ENCODE measurements at regions not wholly inside any gene's neighbourhood (a gene's known extent, or its start where the extent isn't known, plus 50 kb on each side); places are given as distances from the start of the nearest gene placed in this dataset.
"Not testable (repeated sequence)": the region's sequence is repeated elsewhere in the genome, so short reads cannot be mapped to it uniquely, and the experiment has no call there.

DNA sequence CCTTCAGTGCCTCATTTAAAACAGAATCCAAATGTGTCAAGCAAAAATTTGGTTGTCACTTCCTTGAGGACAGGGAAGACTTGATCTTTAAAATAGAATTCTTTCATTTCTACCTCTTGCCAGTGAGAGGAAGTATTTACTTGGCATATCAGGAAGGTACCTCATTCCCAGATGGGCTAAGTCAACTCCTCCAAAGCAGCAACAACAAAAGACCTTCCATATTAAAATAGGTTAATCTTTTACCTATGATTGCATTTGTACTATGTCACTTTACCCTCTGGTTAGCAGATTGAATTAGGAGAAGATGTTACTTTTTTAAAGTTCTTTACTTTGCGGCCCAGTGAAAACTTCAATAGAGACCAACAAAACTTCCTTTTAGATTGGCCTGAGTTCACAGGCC lies 462.1 kb upstream of the ADAMTS9 start:
- no peak overlapping the region for H3K27ac ChIP-seq (ENCODE audit: low read depth in 1 of 2, low read length in 2 of 2)
- no peak overlapping the region for H3K4me3 ChIP-seq (ENCODE audit: low read length in 2 of 2)
- no peaks in the 10 kb centered on the region for H3K27me3 ChIP-seq (ENCODE audit: control insufficient read depth in 1 of 2, insufficient read depth in 2 of 2, low read length in 1 of 2)
- DNase-seq (no peak), ATAC-seq (ENCODE audit: low FRiP score) (no peak)
- intact Hi-C loops (cut with DNase I), result no loop called here
- no peaks in the 10 kb centered on the region for H3K4me1 ChIP-seq (ENCODE audit: control insufficient read depth in 1 of 2, insufficient read depth in 2 of 2, low read length in 2 of 2)
- H3K9me3 ChIP-seq (ENCODE audit: control insufficient read depth, low read length), result peaks cover 1% of the 10 kb centered on the region
- H3K36me3 ChIP-seq (ENCODE audit: control insufficient read depth in 1 of 2, insufficient read depth in 2 of 2, low read length in 1 of 2), result no peaks in the 10 kb centered on the region
- 95 to 100% methylated on average over 1 of the region's 1 CpG for WGBS, 2 donors

DNA sequence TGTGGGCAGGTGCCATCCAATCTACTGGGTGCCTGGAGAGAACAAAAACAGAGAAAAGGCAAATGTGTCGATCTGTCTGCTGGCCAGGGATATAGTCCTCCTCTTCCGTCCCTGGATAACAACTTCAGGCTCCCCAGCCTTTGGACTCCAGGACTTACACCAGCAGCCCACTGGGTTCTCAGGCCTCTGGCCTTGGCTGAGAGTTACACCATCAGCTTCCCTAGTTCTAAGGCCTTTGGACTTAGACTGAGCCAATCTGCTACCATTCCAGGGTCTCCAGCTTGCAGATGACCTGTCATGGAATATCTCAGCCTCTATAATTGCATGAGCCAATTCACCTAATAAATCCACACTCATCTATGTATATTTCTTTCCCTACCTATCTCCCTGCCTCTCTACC lies 460.9 kb upstream of the ADAMTS9 start:
- intact Hi-C loops (cut with DNase I), result no loop called here
- Histone ChIP-seq H3K27me3 (ENCODE audit: control insufficient read depth in 1 of 2, insufficient read depth in 2 of 2, low read length in 1 of 2) (no peaks in the 10 kb centered on the region), H3K36me3 (ENCODE audit: control insufficient read depth in 1 of 2, insufficient read depth in 2 of 2, low read length in 1 of 2) (no peaks in the 10 kb centered on the region)

DNA sequence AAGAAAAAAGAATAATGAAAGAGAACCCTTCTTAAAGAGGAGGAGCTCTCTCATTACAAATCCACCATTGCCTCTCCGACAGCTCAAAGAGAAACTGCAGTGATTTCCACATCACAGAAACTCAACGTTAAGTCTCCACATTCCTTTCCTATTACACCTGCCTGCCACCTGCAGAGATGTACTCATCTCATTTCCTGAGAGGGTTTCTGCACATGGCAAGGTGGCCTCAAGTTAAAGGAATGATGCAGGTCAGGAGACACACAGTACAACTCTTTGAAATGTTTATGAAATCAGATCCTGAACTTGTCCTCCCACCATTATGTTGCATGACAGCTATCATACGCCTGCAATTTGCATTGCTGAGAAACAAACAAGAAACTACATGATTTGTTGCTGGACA lies 458.4 kb upstream of the ADAMTS9 start:
- WGBS, 2 donors, result 69 to 73% methylated on average over 3 of the region's 3 CpGs
- Histone ChIP-seq H3K4me3 (ENCODE audit: low read length in 2 of 2) (no peak overlapping the region), H3K27me3 (ENCODE audit: control insufficient read depth in 1 of 2, insufficient read depth in 2 of 2, low read length in 1 of 2) (no peaks in the 10 kb centered on the region), H3K36me3 (ENCODE audit: control insufficient read depth in 1 of 2, insufficient read depth in 2 of 2, low read length in 1 of 2) (no peaks in the 10 kb centered on the region), H3K4me1 (ENCODE audit: control insufficient read depth in 1 of 2, insufficient read depth in 2 of 2, low read length in 2 of 2) (no peaks in the 10 kb centered on the region), H3K27ac (ENCODE audit: low read depth in 1 of 2, low read length in 2 of 2) (no peak overlapping the region), H3K9me3 (ENCODE audit: control insufficient read depth, low read length) (peaks cover 1% of the 10 kb centered on the region)
- intact Hi-C loops (cut with DNase I), result no loop called here
- ATAC-seq (ENCODE audit: low FRiP score) (no peak), DNase-seq (no peak)

More for the DNA sequence above, 460.9 kb upstream of the ADAMTS9 start:
- ATAC-seq (ENCODE audit: low FRiP score) (no peak), DNase-seq (no peak)
- no peak overlapping the region for H3K4me3 ChIP-seq (ENCODE audit: low read length in 2 of 2)
- no peak overlapping the region for H3K27ac ChIP-seq (ENCODE audit: low read depth in 1 of 2, low read length in 2 of 2)
- no peaks in the 10 kb centered on the region for H3K4me1 ChIP-seq (ENCODE audit: control insufficient read depth in 1 of 2, insufficient read depth in 2 of 2, low read length in 2 of 2)
- WGBS, 2 donors, result 68 to 76% methylated on average over 2 of the region's 2 CpGs
- peaks cover 1% of the 10 kb centered on the region for H3K9me3 ChIP-seq (ENCODE audit: control insufficient read depth, low read length)

DNA sequence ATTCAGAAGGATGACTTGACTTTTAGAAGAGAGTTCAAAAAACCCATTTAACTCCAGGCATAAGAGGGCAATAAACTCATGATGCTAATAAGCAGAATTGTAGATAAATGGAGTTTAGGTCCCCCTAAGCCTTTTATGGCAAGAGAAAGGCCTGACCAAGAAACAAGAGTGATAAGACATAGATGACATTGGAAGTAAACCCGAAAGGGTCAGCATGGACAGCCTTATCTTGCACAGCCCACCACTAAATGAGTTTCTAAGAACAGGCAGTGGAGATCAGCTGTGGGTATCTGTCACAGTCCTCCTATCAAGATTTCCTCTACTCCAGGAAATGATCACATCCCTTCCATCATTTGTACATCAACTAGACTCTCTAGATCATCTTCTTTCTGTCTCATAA lies 457.9 kb upstream of the ADAMTS9 start:
- peaks cover 1% of the 10 kb centered on the region for H3K9me3 ChIP-seq (ENCODE audit: control insufficient read depth, low read length)
- intact Hi-C loops (cut with DNase I), result no loop called here
- no peak overlapping the region for H3K27ac ChIP-seq (ENCODE audit: low read depth in 1 of 2, low read length in 2 of 2)
- no peak for DNase-seq
- no peaks in the 10 kb centered on the region for H3K27me3 ChIP-seq (ENCODE audit: control insufficient read depth in 1 of 2, insufficient read depth in 2 of 2, low read length in 1 of 2)
- ATAC-seq (ENCODE audit: low FRiP score), result no peak
- WGBS, 2 donors, result 95 to 97% methylated on average over 1 of the region's 1 CpG
- H3K4me3 ChIP-seq (ENCODE audit: low read length in 2 of 2), result no peak overlapping the region
- H3K4me1 ChIP-seq (ENCODE audit: control insufficient read depth in 1 of 2, insufficient read depth in 2 of 2, low read length in 2 of 2), result no peaks in the 10 kb centered on the region
- H3K36me3 ChIP-seq (ENCODE audit: control insufficient read depth in 1 of 2, insufficient read depth in 2 of 2, low read length in 1 of 2), result no peaks in the 10 kb centered on the region

- Histone ChIP-seq H3K4me3 (ENCODE audit: low read length in 2 of 2) (no peak overlapping the region), H3K27ac (ENCODE audit: low read depth in 1 of 2, low read length in 2 of 2) (no peak overlapping the region), H3K36me3 (ENCODE audit: control insufficient read depth in 1 of 2, insufficient read depth in 2 of 2, low read length in 1 of 2) (no peaks in the 10 kb centered on the region), H3K4me1 (ENCODE audit: control insufficient read depth in 1 of 2, insufficient read depth in 2 of 2, low read length in 2 of 2) (no peaks in the 10 kb centered on the region), H3K27me3 (ENCODE audit: control insufficient read depth in 1 of 2, insufficient read depth in 2 of 2, low read length in 1 of 2) (no peaks in the 10 kb centered on the region), H3K9me3 (ENCODE audit: control insufficient read depth, low read length) (peaks cover 1% of the 10 kb centered on the region)
- intact Hi-C loops (cut with DNase I), result no loop called here
- DNase-seq (no peak), ATAC-seq (ENCODE audit: low FRiP score) (no peak)
Observed at GRCh38 chr3:65144791-65145351, 457.1 kb upstream of the ADAMTS9 start.

GRCh38 chr3:65142456-65142855 lies 454.7 kb upstream of the ADAMTS9 start:
- no peaks in the 10 kb centered on the region for H3K36me3 ChIP-seq (ENCODE audit: control insufficient read depth in 1 of 2, insufficient read depth in 2 of 2, low read length in 1 of 2)
- ATAC-seq (ENCODE audit: low FRiP score) (no peak), DNase-seq (no peak)
- no peaks in the 10 kb centered on the region for H3K4me1 ChIP-seq (ENCODE audit: control insufficient read depth in 1 of 2, insufficient read depth in 2 of 2, low read length in 2 of 2)
- no peak overlapping the region for H3K4me3 ChIP-seq (ENCODE audit: low read length in 2 of 2)
- no peaks in the 10 kb centered on the region for H3K9me3 ChIP-seq (ENCODE audit: control insufficient read depth, low read length)
- no peak overlapping the region for H3K27ac ChIP-seq (ENCODE audit: low read depth in 1 of 2, low read length in 2 of 2)
- no peaks in the 10 kb centered on the region for H3K27me3 ChIP-seq (ENCODE audit: control insufficient read depth in 1 of 2, insufficient read depth in 2 of 2, low read length in 1 of 2)
- intact Hi-C loops (cut with DNase I), result no loop called here

DNA sequence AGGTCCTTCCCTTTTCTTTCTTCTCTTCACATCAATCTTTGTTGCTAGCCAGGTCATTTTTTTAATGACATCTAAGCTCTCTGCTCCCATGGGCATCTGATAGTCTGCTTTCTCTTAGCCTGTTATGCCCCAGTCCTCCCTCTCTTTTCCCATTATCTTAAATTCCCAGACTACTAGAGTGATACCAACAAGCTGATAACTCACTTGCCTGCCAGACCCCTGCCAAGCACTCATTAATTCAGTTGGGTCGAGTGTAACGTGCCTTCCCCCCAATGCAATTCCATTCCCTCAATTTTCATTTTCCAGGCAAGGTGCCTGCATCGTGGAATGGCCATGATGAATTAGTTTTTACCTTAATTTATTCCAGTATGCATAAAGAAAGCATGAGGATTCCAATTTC lies 450.8 kb upstream of the ADAMTS9 start:
- H3K4me1 ChIP-seq (ENCODE audit: control insufficient read depth in 1 of 2, insufficient read depth in 2 of 2, low read length in 2 of 2), result peaks cover 0 to 2% of the 10 kb centered on the region in 2 donors
- H3K27ac ChIP-seq (ENCODE audit: low read depth in 1 of 2, low read length in 2 of 2), result no peak overlapping the region
- no peaks in the 10 kb centered on the region for H3K9me3 ChIP-seq (ENCODE audit: control insufficient read depth, low read length)
- no peak overlapping the region for H3K4me3 ChIP-seq (ENCODE audit: low read length in 2 of 2)
- H3K36me3 ChIP-seq (ENCODE audit: control insufficient read depth in 1 of 2, insufficient read depth in 2 of 2, low read length in 1 of 2), result no peaks in the 10 kb centered on the region
- ATAC-seq (ENCODE audit: low FRiP score) (no peak), DNase-seq (no peak)
- intact Hi-C loops (cut with DNase I), result no loop called here
- WGBS, 2 donors, result 74 to 78% methylated on average over 3 of the region's 3 CpGs
- no peaks in the 10 kb centered on the region for H3K27me3 ChIP-seq (ENCODE audit: control insufficient read depth in 1 of 2, insufficient read depth in 2 of 2, low read length in 1 of 2)

DNA sequence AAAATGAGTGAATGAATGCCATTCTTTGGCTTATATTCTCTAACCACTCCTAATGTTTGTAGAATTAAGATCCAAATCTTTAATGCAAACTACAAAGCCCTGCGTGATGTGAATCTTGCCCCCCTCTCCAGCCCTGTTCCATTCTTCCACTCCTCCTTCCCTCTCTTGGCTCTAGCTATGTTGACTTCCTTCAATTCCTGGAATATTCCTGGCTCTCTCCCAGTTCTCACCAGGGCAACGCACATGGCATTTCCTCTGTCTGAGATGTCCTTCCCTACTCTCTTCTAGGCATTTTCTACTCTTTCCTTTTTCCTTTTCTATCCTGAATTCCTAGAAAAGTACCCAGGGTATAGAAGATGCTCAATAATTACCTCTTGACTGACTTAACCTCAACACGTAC lies 446.0 kb upstream of the ADAMTS9 start:
- peak; percentile 42 for ATAC-seq (ENCODE audit: low FRiP score)
- DNase-seq; H3K36me3 ChIP-seq (ENCODE audit: control insufficient read depth in 1 of 2, insufficient read depth in 2 of 2, low read length in 1 of 2); intact Hi-C loops (cut with DNase I); H3K4me1 ChIP-seq (ENCODE audit: control insufficient read depth in 1 of 2, insufficient read depth in 2 of 2, low read length in 2 of 2); H3K9me3 ChIP-seq (ENCODE audit: control insufficient read depth, low read length); H3K27me3 ChIP-seq (ENCODE audit: control insufficient read depth in 1 of 2, insufficient read depth in 2 of 2, low read length in 1 of 2); H3K27ac ChIP-seq (ENCODE audit: low read depth in 1 of 2, low read length in 2 of 2); H3K4me3 ChIP-seq (ENCODE audit: low read length in 2 of 2): not testable (repeated sequence)
- 2 to 3% methylated on average over 3 of the region's 3 CpGs for WGBS, 2 donors

DNA sequence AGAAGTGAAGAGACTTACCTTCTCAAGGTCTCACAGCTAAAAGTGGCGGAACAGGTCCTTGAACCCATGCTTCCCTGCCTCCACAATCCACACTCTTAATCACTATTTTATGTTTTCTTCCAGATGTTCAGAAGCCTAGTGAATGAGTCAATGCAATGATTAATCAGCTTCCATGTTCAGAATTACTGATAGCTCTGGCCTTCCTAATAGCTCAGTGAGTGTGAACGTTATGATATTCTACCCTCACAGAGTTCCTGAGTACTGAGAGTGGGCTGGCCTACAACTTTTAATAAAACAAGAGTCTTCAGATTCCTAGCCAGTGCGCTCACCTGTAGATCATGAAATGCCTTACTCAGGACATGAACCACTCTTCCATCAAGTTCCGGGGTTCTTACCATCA lies 443.0 kb upstream of the ADAMTS9 start:
- 91 to 95% methylated on average over 4 of the region's 4 CpGs for WGBS, 2 donors
- no peak for ATAC-seq (ENCODE audit: low FRiP score)
- no peaks in the 10 kb centered on the region for H3K27me3 ChIP-seq (ENCODE audit: control insufficient read depth in 1 of 2, insufficient read depth in 2 of 2, low read length in 1 of 2)
- DNase-seq, result no peak
- no peaks in the 10 kb centered on the region for H3K9me3 ChIP-seq (ENCODE audit: control insufficient read depth, low read length)
- intact Hi-C loops (cut with DNase I), result no loop called here
- H3K27ac ChIP-seq (ENCODE audit: low read depth in 1 of 2, low read length in 2 of 2), result no peak overlapping the region
- no peak overlapping the region for H3K4me3 ChIP-seq (ENCODE audit: low read length in 2 of 2)
- peaks cover 2 to 3% of the 10 kb centered on the region in 2 donors for H3K4me1 ChIP-seq (ENCODE audit: control insufficient read depth in 1 of 2, insufficient read depth in 2 of 2, low read length in 2 of 2)
- no peaks in the 10 kb centered on the region for H3K36me3 ChIP-seq (ENCODE audit: control insufficient read depth in 1 of 2, insufficient read depth in 2 of 2, low read length in 1 of 2)
